HUES6 (cell line): ENCODE measurements at regions not wholly inside any gene's neighbourhood (a gene's known extent, or its start where the extent isn't known, plus 50 kb on each side); places are given as distances from the start of the nearest gene placed in this dataset.

Experiments used
- H3K27ac ChIP-seq: 2 replicates; pipeline ENCODE4 v1.7.0; 2013; ENCODE audit warnings: low read depth, mild to moderate bottlenecking, low read length, inconsistent platforms
- H3K27me3 ChIP-seq: 2 replicates; pipeline ENCODE4 v1.6.1; 2013; ENCODE audit warnings: low read length; ENCODE audit not compliant: control insufficient read depth, insufficient read depth
- H3K36me3 ChIP-seq: 2 replicates; pipeline ENCODE4 v1.6.1; 2013; ENCODE audit warnings: low read length; ENCODE audit not compliant: control insufficient read depth, insufficient read depth
- H3K4me1 ChIP-seq: 2 replicates; pipeline ENCODE4 v1.6.1; 2013; ENCODE audit warnings: low read length; ENCODE audit not compliant: control insufficient read depth, insufficient read depth
- H3K4me3 ChIP-seq: 2 replicates; pipeline ENCODE4 v1.5.1; 2013; ENCODE audit warnings: low read depth, low read length
- H3K9ac ChIP-seq: one replicate; pipeline ENCODE4 v1.6.1; 2013; ENCODE audit warnings: mild to moderate bottlenecking, low read length
- H3K9me3 ChIP-seq: 2 replicates; pipeline ENCODE4 v1.6.1; 2013; ENCODE audit warnings: low read depth, low read length; ENCODE audit not compliant: control insufficient read depth, insufficient read depth

DNA sequence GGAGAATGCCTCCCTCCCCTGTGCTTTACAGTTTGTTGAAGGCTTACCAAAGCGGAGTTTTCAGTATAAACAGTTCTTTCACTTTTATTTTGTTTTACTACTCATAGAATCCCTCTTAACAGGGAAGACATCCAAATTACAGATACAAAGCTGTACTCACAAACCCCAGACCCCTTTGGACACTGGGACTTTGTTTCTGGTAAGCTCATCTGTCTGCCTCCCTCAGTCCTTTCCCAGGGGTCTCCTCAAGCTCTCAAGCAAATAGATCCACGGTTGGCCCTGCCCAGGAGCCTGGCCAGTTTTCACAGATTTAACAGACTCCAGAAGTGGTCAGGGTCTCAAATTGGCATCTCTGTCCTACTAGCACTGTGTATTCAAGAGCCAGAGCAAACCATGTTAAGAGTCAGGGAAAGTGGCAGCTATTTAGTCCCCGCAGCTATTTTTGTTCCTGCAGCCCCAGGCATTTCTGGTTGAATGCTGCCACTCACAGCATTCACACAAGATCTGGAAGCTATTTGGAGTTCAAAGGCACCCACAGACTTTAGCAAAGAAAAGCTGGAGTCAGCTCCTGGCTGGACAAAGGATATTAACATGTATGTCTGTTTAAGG is 54.2 kb downstream of the TMEM100 start:
- Histone ChIP-seq H3K27ac (no peak overlapping the region), H3K4me1 (peaks cover 8% of the 10 kb centered on the region), H3K4me3 (no peak overlapping the region), H3K36me3 (no peaks in the 10 kb centered on the region), H3K9ac (no peak overlapping the region), H3K27me3 (no peaks in the 10 kb centered on the region), H3K9me3 (peaks cover 3% of the 10 kb centered on the region; the same call in 1 of the 2 replicates)

GRCh38 chr17:55666806-55667205 is 55.9 kb downstream of the TMEM100 start:
- H3K27ac ChIP-seq, result no peak overlapping the region
- no peaks in the 10 kb centered on the region for H3K27me3 ChIP-seq
- H3K9me3 ChIP-seq, result no peaks in the 10 kb centered on the region
- H3K9ac ChIP-seq, result no peak overlapping the region
- peaks cover 8% of the 10 kb centered on the region for H3K4me1 ChIP-seq
- H3K36me3 ChIP-seq, result no peaks in the 10 kb centered on the region
- no peak overlapping the region for H3K4me3 ChIP-seq

- Histone ChIP-seq H3K9ac (no peak overlapping the region), H3K4me3 (no peak overlapping the region), H3K36me3 (no peaks in the 10 kb centered on the region), H3K4me1 (peaks cover 8% of the 10 kb centered on the region), H3K27ac (no peak overlapping the region), H3K9me3 (no peaks in the 10 kb centered on the region), H3K27me3 (no peaks in the 10 kb centered on the region)
Measured at GRCh38 chr17:55664287-55664686, 58.4 kb downstream of the TMEM100 start.

- Histone ChIP-seq H3K4me3 (no peak overlapping the region), H3K4me1 (peaks cover under 1% of the 10 kb centered on the region; the same call in 1 of the 2 replicates), H3K27ac (no peak overlapping the region), H3K9me3 (no peaks in the 10 kb centered on the region), H3K27me3 (no peaks in the 10 kb centered on the region), H3K9ac (no peak overlapping the region), H3K36me3 (no peaks in the 10 kb centered on the region)
Measured at GRCh38 chr17:55663400-55663799, 59.3 kb downstream of the TMEM100 start.

DNA sequence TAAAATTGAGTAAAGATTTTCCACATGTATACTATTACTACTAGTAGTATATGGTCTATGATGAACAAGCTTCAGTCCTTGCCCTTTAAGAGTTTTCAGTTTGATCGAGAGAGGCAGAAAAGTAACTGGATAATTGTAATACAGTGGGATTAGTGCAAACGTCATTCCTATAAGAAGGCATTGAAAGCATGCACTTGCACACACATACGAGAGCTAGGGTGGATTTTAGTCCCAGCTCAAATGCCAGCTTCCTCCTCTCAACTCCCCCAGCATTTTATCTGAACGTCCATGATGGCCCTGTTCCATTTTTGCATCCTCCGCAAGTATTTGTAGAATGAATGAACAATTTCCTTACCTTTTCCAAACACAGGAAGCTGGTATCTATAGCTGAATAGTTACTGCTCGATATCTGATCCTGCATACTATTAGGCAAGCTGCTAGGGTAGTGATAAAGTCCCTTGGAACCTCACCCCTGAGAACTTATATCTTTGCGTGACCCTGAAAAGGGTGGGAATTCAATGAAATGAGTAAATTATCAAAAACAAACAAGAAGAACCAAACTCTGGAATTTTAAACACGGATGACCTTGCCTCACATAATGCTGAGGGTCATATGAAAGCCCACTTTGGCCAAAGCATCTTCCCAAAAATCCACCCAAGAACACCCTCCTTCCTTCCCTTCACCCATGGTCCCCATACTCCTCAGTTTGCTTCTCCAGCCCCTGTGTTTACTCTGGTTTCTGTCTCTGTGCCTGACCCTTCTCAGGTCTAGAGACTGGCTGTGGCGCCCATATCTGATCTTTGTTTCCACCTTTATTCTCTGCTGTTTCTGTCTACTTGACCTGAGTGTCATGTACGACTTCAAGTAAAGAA is 60.5 kb downstream of the TMEM100 start:
- Histone ChIP-seq H3K36me3 (no peaks in the 10 kb centered on the region), H3K27ac (no peak overlapping the region), H3K27me3 (no peaks in the 10 kb centered on the region), H3K4me1 (no peaks in the 10 kb centered on the region; the same call in 1 of the 2 replicates), H3K9ac (no peak overlapping the region), H3K4me3 (no peak overlapping the region), H3K9me3 (no peaks in the 10 kb centered on the region)

DNA sequence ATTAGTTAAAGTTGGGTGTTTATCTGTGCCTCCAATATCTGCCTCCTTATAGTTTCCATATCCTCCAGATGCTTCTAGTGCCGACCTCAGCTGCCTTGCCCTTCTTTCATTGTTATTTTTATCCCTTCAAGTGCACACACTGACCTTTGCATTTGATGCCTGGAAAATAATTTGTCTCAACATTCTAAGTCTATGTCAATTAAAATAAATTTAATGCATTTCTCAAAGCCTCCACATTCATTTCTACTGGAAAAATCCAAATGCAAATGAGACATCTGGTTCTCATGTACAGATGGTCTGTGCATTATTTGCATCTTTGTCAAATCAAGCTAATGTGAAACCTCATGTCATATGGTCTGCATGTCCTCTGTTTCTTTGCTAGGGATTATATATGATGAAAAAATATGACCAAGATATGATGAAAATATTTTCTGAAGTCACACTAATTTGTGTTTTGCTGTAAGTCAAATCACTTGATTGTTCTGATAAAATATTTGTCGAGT is 61.4 kb downstream of the TMEM100 start:
- Histone ChIP-seq H3K36me3 (no peaks in the 10 kb centered on the region), H3K9ac (no peak overlapping the region), H3K4me3 (no peak overlapping the region), H3K9me3 (no peaks in the 10 kb centered on the region), H3K4me1 (no peaks in the 10 kb centered on the region; the same call in 1 of the 2 replicates), H3K27me3 (no peaks in the 10 kb centered on the region), H3K27ac (no peak overlapping the region)

GRCh38 chr17:55660178-55660886 is 62.3 kb downstream of the TMEM100 start:
- H3K27ac ChIP-seq, result no peak overlapping the region
- no peaks in the 10 kb centered on the region for H3K9me3 ChIP-seq
- H3K9ac ChIP-seq, result no peak overlapping the region
- no peaks in the 10 kb centered on the region for H3K27me3 ChIP-seq
- no peaks in the 10 kb centered on the region; the same call in 1 of the 2 replicates for H3K4me1 ChIP-seq
- H3K4me3 ChIP-seq, result no peak overlapping the region
- no peaks in the 10 kb centered on the region for H3K36me3 ChIP-seq

- Histone ChIP-seq H3K27ac (no peak overlapping the region), H3K9ac (no peak overlapping the region), H3K27me3 (no peaks in the 10 kb centered on the region), H3K4me1 (no peaks in the 10 kb centered on the region), H3K9me3 (no peaks in the 10 kb centered on the region), H3K4me3 (no peak overlapping the region), H3K36me3 (no peaks in the 10 kb centered on the region)
Measured at GRCh38 chr17:55659661-55660060, 63.0 kb downstream of the TMEM100 start.

DNA sequence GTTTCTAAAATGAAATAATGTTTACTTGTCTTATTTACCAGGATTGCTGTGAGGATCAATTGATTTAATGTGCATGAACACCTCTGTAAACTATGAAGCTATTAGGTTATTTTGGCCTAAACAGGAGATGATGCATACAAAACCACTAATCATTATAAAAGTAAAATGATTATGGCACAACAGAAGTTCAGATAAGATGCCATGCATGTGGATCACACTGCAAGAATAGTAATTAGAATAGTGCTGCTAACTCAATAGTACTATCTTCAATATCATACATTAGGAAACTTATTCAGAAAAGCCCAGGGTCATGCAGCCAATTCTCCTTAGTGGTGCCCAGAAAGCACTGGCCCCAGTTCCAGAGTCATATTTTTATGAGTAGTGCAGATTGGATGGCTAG is 66.9 kb downstream of the TMEM100 start:
- Histone ChIP-seq H3K27me3 (no peaks in the 10 kb centered on the region), H3K4me1 (no peaks in the 10 kb centered on the region), H3K9me3 (no peaks in the 10 kb centered on the region), H3K36me3 (no peaks in the 10 kb centered on the region), H3K27ac (no peak overlapping the region), H3K4me3 (no peak overlapping the region), H3K9ac (no peak overlapping the region)

- no peaks in the 10 kb centered on the region for H3K9me3 ChIP-seq
- no peak overlapping the region for H3K27ac ChIP-seq
- no peak overlapping the region for H3K9ac ChIP-seq
- no peak overlapping the region for H3K4me3 ChIP-seq
- H3K27me3 ChIP-seq, result no peaks in the 10 kb centered on the region
- no peaks in the 10 kb centered on the region for H3K36me3 ChIP-seq
- no peaks in the 10 kb centered on the region for H3K4me1 ChIP-seq
Measured at GRCh38 chr17:55654821-55655220, 67.8 kb downstream of the TMEM100 start.

DNA sequence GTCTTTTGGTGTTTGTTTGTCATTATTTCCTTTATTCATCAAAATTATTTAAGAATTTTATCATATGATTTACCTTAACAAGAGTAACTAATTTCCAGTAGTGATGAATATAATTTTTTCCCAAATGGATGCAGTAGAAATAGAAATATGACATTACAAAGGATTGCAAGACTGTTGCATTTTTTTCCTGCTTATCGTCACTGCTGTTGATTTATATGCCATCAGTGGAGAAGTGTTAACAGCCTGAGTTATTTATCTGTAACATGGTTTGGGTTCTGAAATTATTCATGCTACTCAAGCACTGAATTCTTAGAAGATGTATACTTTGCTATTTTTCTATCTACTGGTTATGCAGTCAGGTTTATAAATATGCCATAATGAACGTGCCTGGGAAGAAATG is 68.6 kb downstream of the TMEM100 start:
- no peaks in the 10 kb centered on the region for H3K9me3 ChIP-seq
- H3K4me3 ChIP-seq, result no peak overlapping the region
- H3K27me3 ChIP-seq, result no peaks in the 10 kb centered on the region
- H3K4me1 ChIP-seq, result no peaks in the 10 kb centered on the region
- H3K36me3 ChIP-seq, result no peaks in the 10 kb centered on the region
- no peak overlapping the region for H3K9ac ChIP-seq
- H3K27ac ChIP-seq, result no peak overlapping the region
